GM18861 (cell line): ENCODE measurements at regions not wholly inside any gene's neighbourhood (a gene's known extent, or its start where the extent isn't known, plus 50 kb on each side); places are given as distances from the start of the nearest gene placed in this dataset.

Source experiments
- ATAC-seq: cut with Tn5 transposase; IDR thresholded peaks from one replicate; pipeline ENCODE4 v1.9.1; 2021; ENCODE audit not compliant: unreplicated experiment

- peak; percentile 94 for ATAC-seq
These were observed 51.7 kb downstream of the SCN11A start for GRCh38 chr3:39000008-39000450.

GRCh38 chr3:38998086-38998485 lies 53.7 kb downstream of the SCN11A start:
- no peak for ATAC-seq

DNA sequence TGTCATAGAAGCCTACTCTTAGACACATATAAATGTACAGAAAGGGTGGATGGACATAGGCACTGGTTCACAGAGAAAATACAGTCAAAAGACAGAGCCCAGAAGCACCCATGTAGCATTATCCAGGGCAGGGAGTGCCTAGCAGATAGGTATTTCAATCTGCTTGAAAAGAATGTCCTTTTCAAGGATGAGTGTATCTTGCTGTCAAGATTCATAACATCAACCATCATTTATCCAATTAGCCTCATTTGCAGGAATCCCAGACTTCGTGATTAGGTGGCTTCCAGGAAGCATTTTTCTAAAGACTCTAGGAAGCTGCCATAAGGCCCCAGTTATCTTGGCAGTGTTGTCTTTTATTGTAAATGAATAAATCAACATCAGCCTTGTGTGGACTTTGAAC lies 55.6 kb downstream of the SCN11A start:
- no peak for ATAC-seq

GRCh38 chr3:38994251-38994650 lies 57.5 kb downstream of the SCN11A start:
- no peak for ATAC-seq

GRCh38 chr3:38992117-38992760 lies 59.5 kb downstream of the SCN11A start:
- no peak for ATAC-seq

- ATAC-seq: no peak
These were observed 61.1 kb downstream of the SCN11A start for GRCh38 chr3:38990621-38991020.

- no peak for ATAC-seq
These were observed 61.7 kb downstream of the SCN11A start for GRCh38 chr3:38989917-38990510.

GRCh38 chr3:38988955-38989354 lies 62.8 kb downstream of the SCN11A start:
- no peak for ATAC-seq

- no peak for ATAC-seq
These were observed 64.3 kb downstream of the SCN11A start for GRCh38 chr3:38987456-38987855.

DNA sequence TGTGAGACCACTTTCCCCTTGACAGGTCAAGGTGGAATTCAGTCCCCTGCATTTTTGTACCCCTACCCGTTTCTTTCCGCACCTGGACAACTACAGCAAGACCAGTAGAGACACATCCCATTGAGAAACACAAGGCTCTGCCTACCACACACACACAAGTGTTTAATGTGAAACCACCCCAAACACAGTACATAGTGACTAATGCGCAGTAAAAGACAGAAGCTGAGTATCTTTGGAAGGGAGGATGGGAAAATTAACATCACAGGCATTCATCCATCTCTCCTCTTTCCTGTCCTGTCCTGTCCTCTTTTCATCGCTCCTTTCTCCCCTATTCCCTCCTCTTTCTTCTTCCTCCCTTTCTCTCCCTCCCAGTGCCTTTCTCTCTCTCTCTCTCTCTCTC lies 64.8 kb downstream of the SCN11A start:
- no peak for ATAC-seq

GRCh38 chr3:38985981-38986380 lies 65.8 kb downstream of the SCN11A start:
- ATAC-seq: no peak

- no peak for ATAC-seq
These were observed 66.2 kb downstream of the SCN11A start for GRCh38 chr3:38985581-38985980.

DNA sequence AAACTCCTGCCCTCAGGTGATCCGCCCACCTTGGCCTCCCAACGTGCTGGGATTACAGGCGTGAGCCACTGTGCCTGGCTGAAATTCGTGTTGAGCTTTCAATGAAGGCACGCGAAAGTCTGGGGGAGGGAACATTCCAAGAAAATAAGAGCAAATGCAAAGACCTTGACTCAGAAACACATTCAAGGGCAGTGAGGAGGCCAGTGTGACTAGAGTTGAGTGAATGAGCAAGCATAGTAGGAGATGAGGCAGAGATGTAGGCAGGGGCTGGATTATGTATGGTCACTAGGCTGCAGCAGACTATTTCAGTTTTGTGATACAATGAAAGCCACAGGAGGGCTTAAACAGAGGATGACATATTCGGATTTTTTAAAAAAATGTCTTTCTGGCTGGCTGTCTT lies 67.0 kb downstream of the SCN11A start:
- no peak for ATAC-seq

- no peak for ATAC-seq
These were observed 67.6 kb downstream of the SCN11A start for GRCh38 chr3:38984110-38984509.

GRCh38 chr3:38980938-38981337 lies 70.8 kb downstream of the SCN11A start:
- no peak for ATAC-seq

DNA sequence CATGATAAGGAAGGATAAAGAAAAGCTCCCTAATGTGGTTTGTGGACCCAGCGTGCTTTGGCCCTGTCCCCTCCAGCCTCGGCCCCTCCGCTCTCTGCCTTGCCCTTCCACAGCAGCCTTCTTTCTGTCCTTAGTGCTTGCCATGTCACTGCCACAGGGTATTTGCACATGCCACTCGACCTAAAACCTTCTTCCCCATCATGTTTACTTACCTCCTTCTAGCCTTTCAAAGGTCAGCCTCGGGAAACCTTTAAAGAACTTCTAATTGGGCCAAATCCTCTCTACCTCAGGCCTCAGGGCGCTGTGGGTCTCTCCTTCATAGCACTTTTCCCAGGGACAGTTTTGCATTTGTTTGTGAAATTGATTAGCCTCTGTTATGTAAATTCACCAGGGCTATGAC lies 73.0 kb downstream of the SCN11A start:
- ATAC-seq: no peak

DNA sequence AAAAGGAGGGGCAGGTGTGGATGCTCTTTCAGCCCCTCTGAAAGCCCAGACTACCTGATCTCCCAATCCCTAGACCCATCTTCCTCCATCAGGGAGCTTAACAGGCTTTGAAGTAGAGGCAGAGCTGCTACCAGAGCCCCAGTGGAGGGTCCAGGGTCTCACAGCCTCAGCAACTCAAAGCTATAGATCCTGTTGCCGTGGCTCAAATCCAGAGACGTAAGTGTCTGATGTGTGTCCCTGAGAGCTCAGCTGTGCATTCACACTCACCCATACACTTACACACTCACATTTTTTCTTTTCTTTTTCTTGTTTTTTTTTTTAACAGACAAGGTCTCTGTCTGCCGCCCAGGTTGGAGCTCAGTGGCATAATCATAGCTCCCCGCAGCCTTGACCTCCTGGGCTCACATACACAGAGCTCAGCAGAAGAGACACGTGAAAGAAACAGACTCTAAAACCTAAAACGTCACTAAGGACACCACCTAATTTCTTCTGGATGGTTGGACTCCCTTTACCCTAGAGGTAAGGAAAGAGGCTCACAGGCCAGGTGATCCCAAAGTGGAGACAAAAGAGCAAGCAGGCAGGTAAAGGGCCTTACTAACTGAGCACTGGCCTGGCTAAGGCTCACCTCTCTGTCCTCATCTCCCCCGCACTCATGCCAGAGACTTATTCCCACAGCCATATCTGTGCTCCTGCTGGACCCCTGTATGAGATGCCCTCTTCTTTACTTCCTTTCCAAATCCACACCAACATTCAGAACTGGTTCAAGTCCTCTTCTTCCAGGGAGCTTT lies 80.7 kb downstream of the SCN11A start:
- no peak for ATAC-seq

DNA sequence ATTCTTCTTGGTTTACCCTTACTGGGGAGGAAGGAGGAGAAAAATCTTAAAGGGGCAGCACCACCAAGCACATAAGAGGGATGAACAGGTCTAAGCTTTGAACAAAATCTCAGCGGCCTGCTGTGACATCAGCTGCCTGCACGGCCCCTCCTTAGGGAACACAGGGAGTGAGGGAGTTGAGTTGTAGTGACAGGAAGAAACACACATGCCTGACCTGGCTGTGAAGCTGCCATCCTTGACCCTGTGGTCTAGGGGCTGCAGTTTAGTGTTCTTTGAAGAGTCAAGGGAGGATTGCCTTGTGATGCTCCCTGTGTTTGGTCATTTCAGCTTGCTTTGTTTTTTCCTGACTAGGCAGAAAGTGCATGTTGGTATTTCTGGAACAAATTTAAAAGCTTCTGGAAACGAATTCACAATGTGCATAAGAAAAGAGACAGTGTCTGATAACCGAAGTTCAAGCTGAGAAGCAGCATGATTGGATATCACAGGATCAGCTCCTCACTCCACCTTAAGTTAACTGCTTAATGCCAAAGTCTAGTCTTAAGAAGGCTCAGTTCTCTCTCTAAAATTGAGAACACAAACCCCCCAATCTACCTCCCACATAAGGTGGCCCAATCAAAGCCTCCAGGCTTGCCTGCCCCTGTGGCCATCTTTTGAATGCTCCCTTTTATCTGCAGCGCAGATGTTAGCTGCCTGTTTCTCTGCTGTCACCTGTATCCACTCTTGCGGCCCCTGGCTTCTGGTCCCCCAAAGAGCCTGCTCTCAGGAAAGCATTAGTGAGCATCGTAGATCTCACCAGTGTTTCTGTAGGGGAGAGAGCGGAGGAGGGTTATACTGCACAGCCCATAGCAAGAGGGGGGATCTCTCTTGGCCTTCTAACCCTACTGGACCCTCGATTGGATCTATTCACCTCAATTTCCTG lies 82.2 kb downstream of the SCN11A start:
- no peak for ATAC-seq

GRCh38 chr3:38968891-38969290 lies 82.9 kb downstream of the SCN11A start:
- no peak for ATAC-seq

DNA sequence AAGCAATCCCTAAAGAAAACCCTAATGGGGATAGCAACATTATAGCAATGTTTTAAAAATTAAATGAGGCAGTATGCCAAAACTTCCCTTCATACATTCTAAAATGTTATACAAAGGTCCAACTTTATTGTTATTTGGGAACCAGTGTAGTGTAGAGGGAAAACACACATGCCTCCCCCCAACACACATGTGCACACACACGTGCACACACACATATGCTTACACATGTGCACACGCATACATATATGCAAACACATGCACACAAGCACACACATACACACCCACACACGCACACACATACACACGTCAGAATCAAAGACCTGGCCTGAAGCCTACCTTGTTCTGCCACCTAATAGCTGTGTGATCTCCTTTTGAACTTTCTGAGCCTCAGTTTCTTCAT lies 83.3 kb downstream of the SCN11A start:
- no peak for ATAC-seq

GRCh38 chr3:38967693-38967989 lies 84.1 kb downstream of the SCN11A start:
- ATAC-seq: no peak
